ENCODE measurements at regions not wholly inside any gene's neighbourhood (a gene's known extent, or its start where the extent isn't known, plus 50 kb on each side); places are given as distances from the start of the nearest gene placed in this dataset.

- TF ChIP-seq, protein P1, sequence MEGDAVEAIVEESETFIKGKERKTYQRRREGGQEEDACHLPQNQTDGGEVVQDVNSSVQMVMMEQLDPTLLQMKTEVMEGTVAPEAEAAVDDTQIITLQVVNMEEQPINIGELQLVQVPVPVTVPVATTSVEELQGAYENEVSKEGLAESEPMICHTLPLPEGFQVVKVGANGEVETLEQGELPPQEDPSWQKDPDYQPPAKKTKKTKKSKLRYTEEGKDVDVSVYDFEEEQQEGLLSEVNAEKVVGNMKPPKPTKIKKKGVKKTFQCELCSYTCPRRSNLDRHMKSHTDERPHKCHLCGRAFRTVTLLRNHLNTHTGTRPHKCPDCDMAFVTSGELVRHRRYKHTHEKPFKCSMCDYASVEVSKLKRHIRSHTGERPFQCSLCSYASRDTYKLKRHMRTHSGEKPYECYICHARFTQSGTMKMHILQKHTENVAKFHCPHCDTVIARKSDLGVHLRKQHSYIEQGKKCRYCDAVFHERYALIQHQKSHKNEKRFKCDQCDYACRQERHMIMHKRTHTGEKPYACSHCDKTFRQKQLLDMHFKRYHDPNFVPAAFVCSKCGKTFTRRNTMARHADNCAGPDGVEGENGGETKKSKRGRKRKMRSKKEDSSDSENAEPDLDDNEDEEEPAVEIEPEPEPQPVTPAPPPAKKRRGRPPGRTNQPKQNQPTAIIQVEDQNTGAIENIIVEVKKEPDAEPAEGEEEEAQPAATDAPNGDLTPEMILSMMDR (IDR thresholded peaks at IDR 0.05 in 8 of 11, conservative IDR thresholded peaks at IDR 0.05 in 3 of 11), result no peak
- TF ChIP-seq POLR2A (IDR thresholded peaks at IDR 0.05), result no peak
Measured at GRCh38 chr13:74325106-74325505, 190.9 kb upstream of the KLF12 start.

All from spleen (tissue), 7 donors.